ENCODE measurements at regions not wholly inside any gene's neighbourhood (a gene's known extent, or its start where the extent isn't known, plus 50 kb on each side); places are given as distances from the start of the nearest gene placed in this dataset.
"Not testable (repeated sequence)": the region's sequence is repeated elsewhere in the genome, so short reads cannot be mapped to it uniquely, and the experiment has no call there.

DNA sequence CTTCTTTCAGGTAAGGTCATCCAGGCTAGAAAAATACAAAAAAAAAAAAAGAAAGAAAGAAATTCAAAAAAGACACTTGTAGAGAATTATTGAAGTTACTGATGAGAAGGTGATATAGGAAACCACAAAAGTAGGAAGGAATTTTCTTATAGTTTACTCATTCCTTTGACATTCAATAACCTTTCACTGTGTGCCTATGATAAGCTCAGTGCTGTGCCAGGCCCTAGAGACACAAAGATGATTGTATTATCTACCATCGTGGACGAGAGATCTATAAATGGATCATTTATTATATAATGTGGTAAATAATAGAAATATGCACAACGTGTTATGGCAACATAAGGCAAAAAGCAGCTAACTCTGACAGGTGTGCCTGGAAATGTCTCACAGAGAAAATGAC lies 109.6 kb upstream of the NGF start:
- H3K4me1 Mint-ChIP-seq (ENCODE audit: low read depth) = no peaks in the 10 kb centered on the region
- no peaks in the 10 kb centered on the region for H3K27me3 Mint-ChIP-seq
- H3K4me3 Mint-ChIP-seq = no peak overlapping the region
- H3K36me3 Mint-ChIP-seq (ENCODE audit: low read depth) = no peaks in the 10 kb centered on the region
- H3K9me3 Mint-ChIP-seq = no peaks in the 10 kb centered on the region
- H3K27ac Mint-ChIP-seq = no peak overlapping the region
- intact Hi-C loops (cut with micrococcal nuclease) = no loop called here

- no peak overlapping the region for H3K4me3 Mint-ChIP-seq
- intact Hi-C loops (cut with micrococcal nuclease) = no loop called here
- H3K27ac Mint-ChIP-seq = no peak overlapping the region
- no peaks in the 10 kb centered on the region for H3K9me3 Mint-ChIP-seq
- no peaks in the 10 kb centered on the region for H3K27me3 Mint-ChIP-seq
- no peaks in the 10 kb centered on the region for H3K4me1 Mint-ChIP-seq (ENCODE audit: low read depth)
- H3K36me3 Mint-ChIP-seq (ENCODE audit: low read depth) = no peaks in the 10 kb centered on the region
Observed at GRCh38 chr1:115445090-115445489, 107.0 kb upstream of the NGF start.

GRCh38 chr1:115440733-115441132 lies 102.7 kb upstream of the NGF start:
- no peaks in the 10 kb centered on the region for H3K36me3 Mint-ChIP-seq (ENCODE audit: low read depth)
- no peak overlapping the region for H3K27ac Mint-ChIP-seq
- H3K27me3 Mint-ChIP-seq = no peaks in the 10 kb centered on the region
- intact Hi-C loops (cut with micrococcal nuclease) = no loop called here
- no peak overlapping the region for H3K4me3 Mint-ChIP-seq
- no peaks in the 10 kb centered on the region for H3K4me1 Mint-ChIP-seq (ENCODE audit: low read depth)
- H3K9me3 Mint-ChIP-seq = no peaks in the 10 kb centered on the region

DNA sequence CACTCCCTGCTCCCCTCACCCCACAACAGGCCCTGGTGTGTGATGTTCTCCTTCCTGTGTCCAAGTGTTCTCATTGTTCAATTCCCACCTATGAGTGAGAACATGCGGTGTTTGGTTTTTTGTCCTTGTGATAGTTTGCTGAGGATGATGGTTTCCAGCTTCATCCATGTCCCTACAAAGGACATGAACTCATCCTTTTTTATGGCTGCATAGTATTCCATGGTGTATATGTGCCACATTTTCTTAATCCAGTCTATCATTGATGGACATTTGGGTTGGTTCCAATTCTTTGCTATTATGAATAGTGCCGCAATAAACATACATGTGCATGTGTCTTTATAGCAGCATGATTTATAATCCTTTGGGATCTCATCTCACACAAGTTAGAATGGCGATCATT lies 101.5 kb upstream of the NGF start:
- H3K4me1 Mint-ChIP-seq (ENCODE audit: low read depth); H3K27me3 Mint-ChIP-seq; intact Hi-C loops (cut with micrococcal nuclease); H3K27ac Mint-ChIP-seq; H3K36me3 Mint-ChIP-seq (ENCODE audit: low read depth); H3K9me3 Mint-ChIP-seq; H3K4me3 Mint-ChIP-seq: not testable (repeated sequence)

- H3K27ac Mint-ChIP-seq = no peak overlapping the region
- no peaks in the 10 kb centered on the region for H3K4me1 Mint-ChIP-seq (ENCODE audit: low read depth)
- H3K4me3 Mint-ChIP-seq = no peak overlapping the region
- no peaks in the 10 kb centered on the region for H3K36me3 Mint-ChIP-seq (ENCODE audit: low read depth)
- H3K9me3 Mint-ChIP-seq = peaks cover 5% of the 10 kb centered on the region
- intact Hi-C loops (cut with micrococcal nuclease) = no loop called here
- no peaks in the 10 kb centered on the region for H3K27me3 Mint-ChIP-seq
Observed at GRCh38 chr1:115437196-115437595, 99.1 kb upstream of the NGF start.

- Mint-ChIP-seq H3K27ac (no peak overlapping the region), H3K36me3 (ENCODE audit: low read depth) (no peaks in the 10 kb centered on the region), H3K9me3 (peaks cover 9% of the 10 kb centered on the region), H3K27me3 (no peaks in the 10 kb centered on the region), H3K4me3 (no peak overlapping the region), H3K4me1 (ENCODE audit: low read depth) (no peaks in the 10 kb centered on the region)
- intact Hi-C loops (cut with micrococcal nuclease) = no loop called here
Observed at GRCh38 chr1:115436596-115436995, 98.5 kb upstream of the NGF start.

DNA sequence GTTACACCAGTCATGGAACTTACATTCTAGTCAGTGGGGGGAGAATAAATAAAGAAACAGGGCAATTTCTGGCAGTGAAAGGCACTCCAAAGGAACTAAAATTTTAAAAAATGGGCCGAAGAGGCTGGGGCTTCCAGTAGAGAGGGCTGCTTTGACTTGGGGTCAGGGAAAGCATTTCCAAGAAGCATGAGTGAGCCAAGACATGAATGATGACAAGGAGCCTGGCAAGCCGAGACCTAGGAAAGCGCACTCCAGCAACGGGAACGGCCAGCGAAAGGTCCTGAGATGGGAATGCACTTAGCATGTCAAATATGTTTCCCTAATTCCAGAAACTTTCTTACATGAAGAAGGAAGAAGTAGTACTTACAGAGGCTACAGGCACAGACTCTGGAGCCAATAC lies 95.4 kb upstream of the NGF start:
- Mint-ChIP-seq H3K9me3 (peaks cover 9% of the 10 kb centered on the region), H3K4me1 (ENCODE audit: low read depth) (no peaks in the 10 kb centered on the region), H3K36me3 (ENCODE audit: low read depth) (no peaks in the 10 kb centered on the region), H3K27me3 (no peaks in the 10 kb centered on the region), H3K4me3 (no peak overlapping the region), H3K27ac (no peak overlapping the region)
- intact Hi-C loops (cut with micrococcal nuclease) = no loop called here

DNA sequence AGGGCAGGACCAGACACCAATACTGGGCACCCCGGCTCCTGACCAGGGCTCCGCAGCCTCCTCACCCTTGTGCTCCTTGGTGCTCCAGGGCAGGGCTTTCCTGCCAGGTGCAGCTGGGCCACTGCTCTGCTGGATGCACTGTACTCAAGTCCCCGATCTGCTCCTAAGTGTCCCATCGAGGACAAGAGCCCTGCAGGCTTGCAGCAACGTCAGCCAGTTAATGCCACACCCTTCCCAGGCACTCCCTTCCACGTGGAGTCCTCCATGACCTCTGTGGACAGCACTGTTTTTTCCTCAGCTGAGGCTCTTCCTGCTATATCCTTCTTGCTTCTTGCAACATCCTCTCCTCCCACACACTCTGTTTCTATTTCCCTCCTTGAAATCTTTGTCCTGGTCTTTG lies 94.0 kb upstream of the NGF start:
- H3K36me3 Mint-ChIP-seq (ENCODE audit: low read depth) = no peaks in the 10 kb centered on the region
- no peak overlapping the region for H3K4me3 Mint-ChIP-seq
- no peak overlapping the region for H3K27ac Mint-ChIP-seq
- peaks cover 9% of the 10 kb centered on the region for H3K9me3 Mint-ChIP-seq
- H3K27me3 Mint-ChIP-seq = no peaks in the 10 kb centered on the region
- intact Hi-C loops (cut with micrococcal nuclease) = no loop called here
- no peaks in the 10 kb centered on the region for H3K4me1 Mint-ChIP-seq (ENCODE audit: low read depth)

GRCh38 chr1:115430441-115431158 lies 92.6 kb upstream of the NGF start:
- H3K36me3 Mint-ChIP-seq (ENCODE audit: low read depth) = no peaks in the 10 kb centered on the region
- H3K27ac Mint-ChIP-seq = no peak overlapping the region
- H3K27me3 Mint-ChIP-seq = no peaks in the 10 kb centered on the region
- H3K4me1 Mint-ChIP-seq (ENCODE audit: low read depth) = no peaks in the 10 kb centered on the region
- no peak overlapping the region for H3K4me3 Mint-ChIP-seq
- intact Hi-C loops (cut with micrococcal nuclease) = no loop called here
- peaks cover 9% of the 10 kb centered on the region for H3K9me3 Mint-ChIP-seq

- Mint-ChIP-seq H3K27ac (no peak overlapping the region), H3K36me3 (ENCODE audit: low read depth) (no peaks in the 10 kb centered on the region), H3K4me1 (ENCODE audit: low read depth) (no peaks in the 10 kb centered on the region), H3K9me3 (peaks cover 9% of the 10 kb centered on the region), H3K27me3 (no peaks in the 10 kb centered on the region), H3K4me3 (no peak overlapping the region)
- intact Hi-C loops (cut with micrococcal nuclease) = no loop called here
Observed at GRCh38 chr1:115429884-115430283, 91.8 kb upstream of the NGF start.

- intact Hi-C loops (cut with micrococcal nuclease) = no loop called here
- no peak overlapping the region for H3K27ac Mint-ChIP-seq
- no peaks in the 10 kb centered on the region for H3K4me1 Mint-ChIP-seq (ENCODE audit: low read depth)
- H3K9me3 Mint-ChIP-seq = peaks cover 9% of the 10 kb centered on the region
- no peak overlapping the region for H3K4me3 Mint-ChIP-seq
- H3K27me3 Mint-ChIP-seq = no peaks in the 10 kb centered on the region
- no peaks in the 10 kb centered on the region for H3K36me3 Mint-ChIP-seq (ENCODE audit: low read depth)
Observed at GRCh38 chr1:115429241-115429640, 91.2 kb upstream of the NGF start.

GRCh38 chr1:115428676-115429075 lies 90.6 kb upstream of the NGF start:
- H3K27ac Mint-ChIP-seq = no peak overlapping the region
- peaks cover 9% of the 10 kb centered on the region for H3K9me3 Mint-ChIP-seq
- no peak overlapping the region for H3K4me3 Mint-ChIP-seq
- intact Hi-C loops (cut with micrococcal nuclease) = no loop called here
- H3K4me1 Mint-ChIP-seq (ENCODE audit: low read depth) = no peaks in the 10 kb centered on the region
- H3K36me3 Mint-ChIP-seq (ENCODE audit: low read depth) = no peaks in the 10 kb centered on the region
- no peaks in the 10 kb centered on the region for H3K27me3 Mint-ChIP-seq

DNA sequence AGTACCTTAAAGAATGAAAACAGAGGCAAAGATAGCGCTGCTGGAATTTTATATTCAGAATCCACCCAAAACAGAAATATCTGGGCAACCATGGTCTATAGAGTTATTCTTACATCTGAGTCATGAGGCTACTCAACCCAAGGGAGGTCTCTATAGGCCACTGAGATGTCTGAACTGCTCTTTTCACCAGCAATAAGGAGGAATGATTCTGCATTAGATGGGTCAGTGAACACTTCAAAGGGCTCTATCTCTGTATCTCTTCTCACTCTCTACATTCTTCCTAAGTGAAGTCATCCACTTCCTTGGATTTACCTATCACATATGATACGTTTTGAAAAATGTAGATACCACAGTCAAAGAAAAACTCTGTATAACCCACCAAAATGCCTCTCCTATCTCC lies 90.2 kb upstream of the NGF start:
- intact Hi-C loops (cut with micrococcal nuclease) = no loop called here
- Mint-ChIP-seq H3K9me3 (peaks cover 9% of the 10 kb centered on the region), H3K27ac (no peak overlapping the region), H3K27me3 (no peaks in the 10 kb centered on the region), H3K36me3 (ENCODE audit: low read depth) (no peaks in the 10 kb centered on the region), H3K4me3 (no peak overlapping the region), H3K4me1 (ENCODE audit: low read depth) (no peaks in the 10 kb centered on the region)

DNA sequence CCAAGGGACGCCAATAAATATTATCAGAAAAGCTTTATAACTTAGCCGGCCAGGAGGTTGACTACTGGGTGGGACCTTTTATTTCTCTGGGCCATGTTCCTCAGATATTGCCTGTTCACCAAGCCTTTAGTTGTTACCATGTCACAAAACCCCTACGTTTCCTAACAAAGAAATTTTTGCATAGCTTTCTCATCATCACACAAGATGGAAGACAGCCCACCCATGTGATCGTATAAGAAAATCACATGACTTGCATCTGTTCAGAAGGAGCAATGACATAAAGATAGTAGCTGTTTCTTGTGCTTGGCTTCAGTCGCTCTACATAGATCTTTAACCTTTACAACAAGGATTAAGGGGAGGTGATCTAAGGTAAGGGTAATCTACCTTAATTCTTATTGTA lies 88.9 kb upstream of the NGF start:
- Mint-ChIP-seq H3K4me3 (no peak overlapping the region), H3K27ac (no peak overlapping the region), H3K9me3 (peaks cover 2% of the 10 kb centered on the region), H3K4me1 (ENCODE audit: low read depth) (no peaks in the 10 kb centered on the region), H3K27me3 (no peaks in the 10 kb centered on the region), H3K36me3 (ENCODE audit: low read depth) (no peaks in the 10 kb centered on the region)
- intact Hi-C loops (cut with micrococcal nuclease) = no loop called here

GRCh38 chr1:115426231-115426771 lies 88.3 kb upstream of the NGF start:
- H3K36me3 Mint-ChIP-seq (ENCODE audit: low read depth) = no peaks in the 10 kb centered on the region
- no peaks in the 10 kb centered on the region for H3K4me1 Mint-ChIP-seq (ENCODE audit: low read depth)
- no peak overlapping the region for H3K4me3 Mint-ChIP-seq
- H3K27ac Mint-ChIP-seq = no peak overlapping the region
- no peaks in the 10 kb centered on the region for H3K9me3 Mint-ChIP-seq
- no peaks in the 10 kb centered on the region for H3K27me3 Mint-ChIP-seq
- intact Hi-C loops (cut with micrococcal nuclease) = no loop called here

All from dendritic cell treated with granulocyte-macrophage colony-stimulating factor and Interleukin-4, amounts not matched to agents 40 ng/mL and 50 ng/mL, for 4 days (primary cell).